CD8-positive, alpha-beta memory T cell (primary cell): ENCODE measurements at regions not wholly inside any gene's neighbourhood (a gene's known extent, or its start where the extent isn't known, plus 50 kb on each side); places are given as distances from the start of the nearest gene placed in this dataset.
A peak's percentile ranks its signal among the peaks of the same experiment; 100 is the strongest.

Source experiments
- CTCF ChIA-PET: fragments of 350-600 bp; sonication (Branson Sonifier 250); formaldehyde crosslinking; loops from one replicate; lab custom pipeline; 2021; ENCODE audit warnings: antibody characterized with exemption; lab: Charles Lee
- POLR2A ChIA-PET: fragments of 350-600 bp; sonication (Branson Sonifier 250); formaldehyde crosslinking; loops from one replicate; lab custom pipeline; 2021; ENCODE audit warnings: antibody characterized with exemption; lab: Charles Lee
- DNase-seq, 5 donors: peaks; one replicate each; pipeline versions ENCODE4 v3.0.0 to v3.0.0-alpha.2; 2020 to 2022; ENCODE audit warnings: mixed read lengths in 1 of 5
- H3K27ac ChIP-seq: one replicate; pipeline ENCODE4 v1.7.0; 2013; ENCODE audit warnings: low read depth, mild to moderate bottlenecking, low read length, moderate library complexity
- H3K27me3 ChIP-seq: 2 replicates; pipeline ENCODE4 v1.7.0; 2013; ENCODE audit warnings: low read length, mild to moderate bottlenecking; ENCODE audit not compliant: insufficient read depth, poor library complexity, severe bottlenecking
- H3K36me3 ChIP-seq: 2 replicates; pipeline ENCODE4 v1.7.0; 2013; ENCODE audit warnings: mild to moderate bottlenecking, low read length, moderate library complexity; ENCODE audit not compliant: insufficient read depth
- H3K4me1 ChIP-seq: 2 replicates; pipeline ENCODE4 v1.7.0; 2013; ENCODE audit warnings: mild to moderate bottlenecking, low read length, moderate library complexity; ENCODE audit not compliant: insufficient read depth
- H3K4me3 ChIP-seq: 2 replicates; pipeline ENCODE4 v1.7.0; 2013; ENCODE audit warnings: mild to moderate bottlenecking, low read length
- H3K9me3 ChIP-seq: 2 replicates; pipeline ENCODE4 v1.7.0; 2013; ENCODE audit warnings: mild to moderate bottlenecking, low read length
- H3K27ac Mint-ChIP-seq, 8 donors: one replicate each; pipeline ENCODE4 v1.8.0; 2020 to 2021; ENCODE audit warnings: mixed read lengths in 8 of 8, mild to moderate bottlenecking in 6 of 8, inconsistent platforms in 3 of 8, moderate library complexity in 3 of 8
- H3K27me3 Mint-ChIP-seq, 2 donors: one replicate each; pipeline ENCODE4 v1.8.0; 2020 to 2021; ENCODE audit warnings: mixed read lengths in 2 of 2, mild to moderate bottlenecking in 1 of 2, moderate library complexity in 1 of 2
- H3K36me3 Mint-ChIP-seq, 3 donors: one replicate each; pipeline ENCODE4 v1.8.0; 2020 to 2021; ENCODE audit warnings: mixed read lengths in 3 of 3, inconsistent platforms in 1 of 3, mild to moderate bottlenecking in 1 of 3
- H3K4me1 Mint-ChIP-seq, 3 donors: one replicate each; pipeline ENCODE4 v1.8.0; 2020 to 2021; ENCODE audit warnings: mixed read lengths in 3 of 3, inconsistent platforms in 1 of 3, mild to moderate bottlenecking in 1 of 3
- H3K4me3 Mint-ChIP-seq, 7 donors: one replicate each; pipeline ENCODE4 v1.8.0; 2020 to 2021; ENCODE audit warnings: mixed read lengths in 7 of 7, mild to moderate bottlenecking in 6 of 7, moderate library complexity in 4 of 7, inconsistent platforms in 2 of 7
- H3K9me3 Mint-ChIP-seq, 5 donors: one replicate each; pipeline ENCODE4 v1.8.0; 2020 to 2022; ENCODE audit warnings: mixed read lengths in 5 of 5, mild to moderate bottlenecking in 3 of 5, moderate library complexity in 2 of 5, inconsistent platforms in 1 of 5

- no peaks in the 10 kb centered on the region for H3K4me1 ChIP-seq
- no peak overlapping the region for H3K4me3 ChIP-seq
- H3K27ac Mint-ChIP-seq, result no peak overlapping the region
- no peaks in the 10 kb centered on the region for H3K27me3 Mint-ChIP-seq
- ChIA-PET POLR2A (no interaction called here), CTCF (no interaction called here)
- H3K27me3 ChIP-seq, result no peaks in the 10 kb centered on the region
- H3K36me3 ChIP-seq, result no peaks in the 10 kb centered on the region
- no peaks in the 10 kb centered on the region for H3K36me3 Mint-ChIP-seq
- DNase-seq, result no peak
- no peaks in the 10 kb centered on the region for H3K9me3 ChIP-seq
- H3K4me3 Mint-ChIP-seq, result no peak overlapping the region
- no peaks in the 10 kb centered on the region for H3K4me1 Mint-ChIP-seq
- no peak overlapping the region for H3K27ac ChIP-seq
- H3K9me3 Mint-ChIP-seq, result no peaks in the 10 kb centered on the region
These were observed 479.1 kb downstream of the KDM5D start for GRCh38 chrY:19265404-19265803.

- Mint-ChIP-seq H3K27me3 (no peaks in the 10 kb centered on the region), H3K27ac (no peak overlapping the region), H3K9me3 (no peaks in the 10 kb centered on the region), H3K4me3 (no peak overlapping the region), H3K36me3 (no peaks in the 10 kb centered on the region), H3K4me1 (no peaks in the 10 kb centered on the region)
- H3K4me1 ChIP-seq, result no peaks in the 10 kb centered on the region
- no peaks in the 10 kb centered on the region for H3K27me3 ChIP-seq
- CTCF ChIA-PET, result interaction anchor here (1.3 kb wide), 1 partner anchor 30 kb away, joined by 3 read pairs; no protein-coding TSS in a partner anchor
- no peaks in the 10 kb centered on the region for H3K9me3 ChIP-seq
- POLR2A ChIA-PET, result no interaction called here
- DNase-seq, result no peak
- no peak overlapping the region for H3K27ac ChIP-seq
- H3K4me3 ChIP-seq, result no peak overlapping the region
- no peaks in the 10 kb centered on the region for H3K36me3 ChIP-seq
These were observed 482.2 kb downstream of the KDM5D start for GRCh38 chrY:19262310-19262709.

DNA sequence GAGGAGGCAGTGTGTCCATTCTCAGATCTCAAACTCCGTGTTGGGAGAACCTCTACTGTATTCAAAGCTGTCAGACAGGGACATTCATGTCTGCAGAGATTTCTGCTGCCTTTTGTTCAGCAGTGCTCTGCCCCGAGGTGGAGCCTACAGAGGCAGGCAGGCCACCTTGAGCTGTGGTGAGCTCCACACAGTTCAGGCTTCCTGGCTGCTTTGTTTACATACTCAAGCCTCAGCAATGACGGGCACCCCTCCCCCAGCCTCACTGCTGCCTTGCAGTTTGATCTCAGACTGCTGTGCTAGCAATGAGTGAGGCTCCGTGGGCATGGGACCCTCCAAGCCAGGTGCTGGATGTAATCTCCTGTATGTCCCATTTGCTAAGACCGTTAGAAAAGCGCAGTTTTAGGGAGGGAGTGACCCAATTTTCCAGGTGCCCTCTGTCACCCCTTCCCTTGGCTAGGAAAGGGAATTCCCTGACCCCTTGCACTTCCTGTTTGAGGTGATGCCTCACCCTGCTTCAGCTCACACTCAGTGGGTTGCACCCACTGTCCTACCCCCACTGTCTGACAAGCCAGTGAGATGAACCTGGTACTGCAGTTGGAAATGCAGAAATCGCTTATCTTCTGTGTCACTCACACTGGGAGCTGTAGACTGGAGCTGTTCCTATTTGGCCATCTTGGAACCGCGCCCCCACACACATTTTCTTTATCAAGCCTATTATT, 458.9 kb upstream of the HSFY2 start:
- no peaks in the 10 kb centered on the region for H3K9me3 ChIP-seq
- CTCF ChIA-PET, result interaction anchor here (1.2 kb wide), 1 partner anchor 30 kb away, joined by 3 read pairs; no protein-coding TSS in a partner anchor
- H3K4me3 Mint-ChIP-seq, result peak overlapping the region in 2 of 7 donors; percentile 40 to 50
- peaks cover 15% of the 10 kb centered on the region for H3K4me1 ChIP-seq
- H3K27ac Mint-ChIP-seq, result peak overlapping the region in 2 of 8 donors; percentile 43 to 91
- H3K27ac ChIP-seq, result no peak overlapping the region
- H3K4me1 Mint-ChIP-seq, result peaks cover 0 to 15% (median 0%) of the 10 kb centered on the region in 3 donors
- H3K4me3 ChIP-seq, result no peak overlapping the region
- H3K36me3 Mint-ChIP-seq, result no peaks in the 10 kb centered on the region
- POLR2A ChIA-PET, result no interaction called here
- peak in 3 of 5 donors; percentile 0 to 64 (median 5) for DNase-seq
- no peaks in the 10 kb centered on the region for H3K36me3 ChIP-seq
- no peaks in the 10 kb centered on the region for H3K27me3 ChIP-seq
- no peaks in the 10 kb centered on the region for H3K27me3 Mint-ChIP-seq
- H3K9me3 Mint-ChIP-seq, result no peaks in the 10 kb centered on the region

- POLR2A ChIA-PET, result no interaction called here
These were observed 447.2 kb upstream of the HSFY2 start for GRCh38 chrY:19220784-19221183.

GRCh38 chrY:19208915-19209314, 435.4 kb upstream of the HSFY2 start:
- Histone ChIP-seq H3K4me3 (no peak overlapping the region), H3K27ac (no peak overlapping the region), H3K9me3 (no peaks in the 10 kb centered on the region), H3K36me3 (no peaks in the 10 kb centered on the region), H3K4me1 (no peaks in the 10 kb centered on the region), H3K27me3 (no peaks in the 10 kb centered on the region)
- Mint-ChIP-seq H3K4me1 (no peaks in the 10 kb centered on the region), H3K27me3 (no peaks in the 10 kb centered on the region), H3K27ac (no peak overlapping the region), H3K4me3 (no peak overlapping the region), H3K36me3 (no peaks in the 10 kb centered on the region), H3K9me3 (no peaks in the 10 kb centered on the region)
- DNase-seq, result no peak
- ChIA-PET CTCF (no interaction called here), POLR2A (no interaction called here)

More at GRCh38 chrY:19220784-19221183, 447.2 kb upstream of the HSFY2 start:
- CTCF ChIA-PET, result no interaction called here
- no peaks in the 10 kb centered on the region for H3K4me1 ChIP-seq
- no peaks in the 10 kb centered on the region for H3K36me3 ChIP-seq
- H3K9me3 Mint-ChIP-seq, result no peaks in the 10 kb centered on the region
- H3K27me3 Mint-ChIP-seq, result no peaks in the 10 kb centered on the region
- no peak for DNase-seq
- no peak overlapping the region for H3K27ac ChIP-seq
- no peaks in the 10 kb centered on the region for H3K36me3 Mint-ChIP-seq
- no peaks in the 10 kb centered on the region for H3K9me3 ChIP-seq
- no peaks in the 10 kb centered on the region for H3K4me1 Mint-ChIP-seq
- H3K27me3 ChIP-seq, result no peaks in the 10 kb centered on the region
- H3K4me3 ChIP-seq, result no peak overlapping the region
- no peak overlapping the region for H3K4me3 Mint-ChIP-seq
- H3K27ac Mint-ChIP-seq, result no peak overlapping the region

DNA sequence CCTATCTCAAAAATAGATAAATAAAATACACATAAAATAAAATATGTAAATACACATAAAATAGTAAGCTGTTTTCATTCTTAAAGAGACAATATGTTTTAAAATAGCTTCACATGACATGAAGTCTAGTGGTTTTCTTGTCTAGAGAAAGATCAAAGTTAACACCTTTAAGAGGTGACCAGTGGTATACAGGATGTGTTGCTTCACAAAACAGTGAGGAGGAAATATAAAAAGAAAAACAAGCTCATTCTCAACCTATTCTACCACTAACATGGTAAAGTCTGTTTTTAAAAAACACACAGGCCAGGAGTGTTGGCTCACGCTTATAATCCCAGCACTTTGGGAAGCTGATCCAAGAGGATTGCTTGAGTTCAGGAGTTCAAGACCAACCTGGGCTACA, 433.5 kb upstream of the HSFY2 start:
- DNase-seq, result no peak
- Mint-ChIP-seq H3K4me3 (no peak overlapping the region), H3K4me1 (no peaks in the 10 kb centered on the region), H3K36me3 (no peaks in the 10 kb centered on the region), H3K27ac (no peak overlapping the region), H3K27me3 (no peaks in the 10 kb centered on the region), H3K9me3 (no peaks in the 10 kb centered on the region)
- ChIA-PET CTCF (no interaction called here), POLR2A (no interaction called here)
- Histone ChIP-seq H3K4me3 (no peak overlapping the region), H3K27me3 (no peaks in the 10 kb centered on the region), H3K36me3 (no peaks in the 10 kb centered on the region), H3K4me1 (no peaks in the 10 kb centered on the region), H3K27ac (no peak overlapping the region), H3K9me3 (no peaks in the 10 kb centered on the region)

DNA sequence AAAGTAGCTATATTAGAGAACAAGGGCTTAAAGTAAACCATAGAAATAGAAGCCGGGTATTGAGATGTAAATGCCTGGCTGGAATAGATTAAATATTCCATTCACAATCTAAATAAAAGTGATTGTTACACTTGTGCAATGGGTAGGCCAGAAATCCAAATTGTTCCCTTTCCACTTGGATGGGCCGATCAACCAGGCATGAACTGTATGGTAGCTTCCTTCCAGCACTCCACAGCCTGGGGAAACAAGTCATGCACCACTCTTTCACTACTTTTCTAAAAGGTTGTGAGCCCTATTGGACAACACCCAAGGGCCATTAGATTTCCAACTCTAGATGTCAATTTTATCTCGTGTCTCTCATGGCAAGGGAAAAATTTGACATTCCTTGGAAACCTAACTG, 407.3 kb upstream of the HSFY2 start:
- DNase-seq, result no peak
- ChIA-PET POLR2A (no interaction called here), CTCF (no interaction called here)
- Mint-ChIP-seq H3K27ac (no peak overlapping the region), H3K27me3 (no peaks in the 10 kb centered on the region), H3K4me1 (no peaks in the 10 kb centered on the region), H3K9me3 (no peaks in the 10 kb centered on the region), H3K4me3 (no peak overlapping the region), H3K36me3 (no peaks in the 10 kb centered on the region)
- Histone ChIP-seq H3K27me3 (no peaks in the 10 kb centered on the region), H3K4me1 (no peaks in the 10 kb centered on the region), H3K36me3 (no peaks in the 10 kb centered on the region), H3K27ac (no peak overlapping the region), H3K4me3 (no peak overlapping the region), H3K9me3 (no peaks in the 10 kb centered on the region)

DNA sequence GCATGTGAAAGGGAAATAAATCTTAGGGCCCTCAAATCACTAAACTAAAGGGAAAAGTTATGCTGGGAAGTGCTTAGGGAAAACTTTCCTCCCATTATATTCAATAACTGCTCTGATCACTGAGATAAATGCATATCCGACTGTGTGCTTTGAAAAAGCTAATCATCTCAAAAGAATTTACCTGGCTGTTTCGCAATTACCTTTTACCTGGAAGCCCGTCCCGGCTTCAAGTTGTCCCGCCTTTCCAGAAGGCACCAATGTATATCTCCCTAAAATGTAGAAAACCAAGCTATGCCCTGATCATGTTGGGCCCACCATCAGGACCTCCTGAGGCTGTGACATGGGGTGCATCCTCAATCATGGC, 394.6 kb upstream of the HSFY2 start:
- Histone ChIP-seq H3K4me1 (no peaks in the 10 kb centered on the region), H3K27me3 (no peaks in the 10 kb centered on the region), H3K27ac (no peak overlapping the region), H3K4me3 (no peak overlapping the region), H3K36me3 (no peaks in the 10 kb centered on the region), H3K9me3 (no peaks in the 10 kb centered on the region)
- Mint-ChIP-seq H3K9me3 (no peaks in the 10 kb centered on the region), H3K27ac (no peak overlapping the region), H3K4me3 (no peak overlapping the region), H3K36me3 (no peaks in the 10 kb centered on the region), H3K4me1 (no peaks in the 10 kb centered on the region), H3K27me3 (no peaks in the 10 kb centered on the region)
- ChIA-PET CTCF (no interaction called here), POLR2A (no interaction called here)
- no peak for DNase-seq
